ENCODE measurements at regions not wholly inside any gene's neighbourhood (a gene's known extent, or its start where the extent isn't known, plus 50 kb on each side); places are given as distances from the start of the nearest gene placed in this dataset.

DNA sequence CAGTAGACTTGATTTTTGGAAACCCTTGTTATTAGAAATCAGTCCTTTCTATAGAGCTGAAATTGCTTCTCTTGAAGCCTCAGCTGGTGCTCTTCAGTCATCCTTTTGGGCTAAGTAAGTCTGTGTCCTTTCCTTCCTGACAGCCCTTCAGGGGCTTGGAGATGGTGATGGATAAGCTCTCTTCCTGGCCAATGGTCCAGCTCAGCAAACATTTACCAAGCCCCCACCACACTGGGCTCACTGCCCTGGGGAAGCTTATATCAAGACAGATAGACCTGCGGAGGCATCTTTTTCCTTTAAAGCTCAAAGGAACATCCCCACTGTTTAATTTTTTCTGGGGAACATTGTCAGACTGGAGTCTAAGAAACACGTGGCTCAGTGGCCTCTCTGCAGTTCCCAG lies 139.6 kb downstream of the HAPSTR1 start:
- Histone ChIP-seq H3K36me3 (ENCODE audit: control insufficient read depth in 4 of 4, insufficient read depth in 3 of 4, low read depth in 1 of 4, low read length in 3 of 4) (no peaks in the 10 kb centered on the region), H3K4me1 (ENCODE audit: control insufficient read depth in 4 of 4, insufficient read depth in 4 of 4, low read length in 3 of 4) (no peaks in the 10 kb centered on the region), H3K27me3 (ENCODE audit: control insufficient read depth in 4 of 4, insufficient read depth in 4 of 4, low read length in 3 of 4) (no peaks in the 10 kb centered on the region), H3K27ac (ENCODE audit: low read depth in 1 of 2, low read length in 2 of 2) (no peak overlapping the region), H3K4me3 (ENCODE audit: low read depth in 1 of 3, low read length in 3 of 3) (no peak overlapping the region), H3K9me3 (ENCODE audit: control insufficient read depth in 4 of 4, low read length in 3 of 4) (no peaks in the 10 kb centered on the region), H3K9ac (ENCODE audit: low read depth in 1 of 2, low read length in 2 of 2) (no peak overlapping the region)
- TF ChIP-seq RXRA (IDR thresholded peaks at IDR 0.05) = no peak
- TF ChIP-seq FOXA2 (IDR thresholded peaks at IDR 0.05) = no peak
- TF ChIP-seq, protein P1, sequence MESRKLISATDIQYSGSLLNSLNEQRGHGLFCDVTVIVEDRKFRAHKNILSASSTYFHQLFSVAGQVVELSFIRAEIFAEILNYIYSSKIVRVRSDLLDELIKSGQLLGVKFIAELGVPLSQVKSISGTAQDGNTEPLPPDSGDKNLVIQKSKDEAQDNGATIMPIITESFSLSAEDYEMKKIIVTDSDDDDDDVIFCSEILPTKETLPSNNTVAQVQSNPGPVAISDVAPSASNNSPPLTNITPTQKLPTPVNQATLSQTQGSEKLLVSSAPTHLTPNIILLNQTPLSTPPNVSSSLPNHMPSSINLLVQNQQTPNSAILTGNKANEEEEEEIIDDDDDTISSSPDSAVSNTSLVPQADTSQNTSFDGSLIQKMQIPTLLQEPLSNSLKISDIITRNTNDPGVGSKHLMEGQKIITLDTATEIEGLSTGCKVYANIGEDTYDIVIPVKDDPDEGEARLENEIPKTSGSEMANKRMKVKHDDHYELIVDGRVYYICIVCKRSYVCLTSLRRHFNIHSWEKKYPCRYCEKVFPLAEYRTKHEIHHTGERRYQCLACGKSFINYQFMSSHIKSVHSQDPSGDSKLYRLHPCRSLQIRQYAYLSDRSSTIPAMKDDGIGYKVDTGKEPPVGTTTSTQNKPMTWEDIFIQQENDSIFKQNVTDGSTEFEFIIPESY (IDR thresholded peaks at IDR 0.05) = no peak
- TF ChIP-seq YY1 (IDR thresholded peaks at IDR 0.05) = no peak
- no peak for TF ChIP-seq NR2F2 (IDR thresholded peaks at IDR 0.05)
- no peak for TF ChIP-seq RAD21 (IDR thresholded peaks at IDR 0.05)
- no peak for TF ChIP-seq SP1 (IDR thresholded peaks at IDR 0.05)
- TF ChIP-seq, protein P2, sequence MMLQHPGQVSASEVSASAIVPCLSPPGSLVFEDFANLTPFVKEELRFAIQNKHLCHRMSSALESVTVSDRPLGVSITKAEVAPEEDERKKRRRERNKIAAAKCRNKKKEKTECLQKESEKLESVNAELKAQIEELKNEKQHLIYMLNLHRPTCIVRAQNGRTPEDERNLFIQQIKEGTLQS (IDR thresholded peaks at IDR 0.05) = no peak
- TF ChIP-seq, protein P3, sequence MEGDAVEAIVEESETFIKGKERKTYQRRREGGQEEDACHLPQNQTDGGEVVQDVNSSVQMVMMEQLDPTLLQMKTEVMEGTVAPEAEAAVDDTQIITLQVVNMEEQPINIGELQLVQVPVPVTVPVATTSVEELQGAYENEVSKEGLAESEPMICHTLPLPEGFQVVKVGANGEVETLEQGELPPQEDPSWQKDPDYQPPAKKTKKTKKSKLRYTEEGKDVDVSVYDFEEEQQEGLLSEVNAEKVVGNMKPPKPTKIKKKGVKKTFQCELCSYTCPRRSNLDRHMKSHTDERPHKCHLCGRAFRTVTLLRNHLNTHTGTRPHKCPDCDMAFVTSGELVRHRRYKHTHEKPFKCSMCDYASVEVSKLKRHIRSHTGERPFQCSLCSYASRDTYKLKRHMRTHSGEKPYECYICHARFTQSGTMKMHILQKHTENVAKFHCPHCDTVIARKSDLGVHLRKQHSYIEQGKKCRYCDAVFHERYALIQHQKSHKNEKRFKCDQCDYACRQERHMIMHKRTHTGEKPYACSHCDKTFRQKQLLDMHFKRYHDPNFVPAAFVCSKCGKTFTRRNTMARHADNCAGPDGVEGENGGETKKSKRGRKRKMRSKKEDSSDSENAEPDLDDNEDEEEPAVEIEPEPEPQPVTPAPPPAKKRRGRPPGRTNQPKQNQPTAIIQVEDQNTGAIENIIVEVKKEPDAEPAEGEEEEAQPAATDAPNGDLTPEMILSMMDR (IDR thresholded peaks at IDR 0.05; ENCODE audit: low read depth, low read length, missing input control) = no peak
- TF ChIP-seq HNF4A (conservative IDR thresholded peaks at IDR 0.05) = no peak
- no peak for TF ChIP-seq JUND (IDR thresholded peaks at IDR 0.05)
- TF ChIP-seq TAF1 (conservative IDR thresholded peaks at IDR 0.05) = no peak
- TF ChIP-seq, protein P4, sequence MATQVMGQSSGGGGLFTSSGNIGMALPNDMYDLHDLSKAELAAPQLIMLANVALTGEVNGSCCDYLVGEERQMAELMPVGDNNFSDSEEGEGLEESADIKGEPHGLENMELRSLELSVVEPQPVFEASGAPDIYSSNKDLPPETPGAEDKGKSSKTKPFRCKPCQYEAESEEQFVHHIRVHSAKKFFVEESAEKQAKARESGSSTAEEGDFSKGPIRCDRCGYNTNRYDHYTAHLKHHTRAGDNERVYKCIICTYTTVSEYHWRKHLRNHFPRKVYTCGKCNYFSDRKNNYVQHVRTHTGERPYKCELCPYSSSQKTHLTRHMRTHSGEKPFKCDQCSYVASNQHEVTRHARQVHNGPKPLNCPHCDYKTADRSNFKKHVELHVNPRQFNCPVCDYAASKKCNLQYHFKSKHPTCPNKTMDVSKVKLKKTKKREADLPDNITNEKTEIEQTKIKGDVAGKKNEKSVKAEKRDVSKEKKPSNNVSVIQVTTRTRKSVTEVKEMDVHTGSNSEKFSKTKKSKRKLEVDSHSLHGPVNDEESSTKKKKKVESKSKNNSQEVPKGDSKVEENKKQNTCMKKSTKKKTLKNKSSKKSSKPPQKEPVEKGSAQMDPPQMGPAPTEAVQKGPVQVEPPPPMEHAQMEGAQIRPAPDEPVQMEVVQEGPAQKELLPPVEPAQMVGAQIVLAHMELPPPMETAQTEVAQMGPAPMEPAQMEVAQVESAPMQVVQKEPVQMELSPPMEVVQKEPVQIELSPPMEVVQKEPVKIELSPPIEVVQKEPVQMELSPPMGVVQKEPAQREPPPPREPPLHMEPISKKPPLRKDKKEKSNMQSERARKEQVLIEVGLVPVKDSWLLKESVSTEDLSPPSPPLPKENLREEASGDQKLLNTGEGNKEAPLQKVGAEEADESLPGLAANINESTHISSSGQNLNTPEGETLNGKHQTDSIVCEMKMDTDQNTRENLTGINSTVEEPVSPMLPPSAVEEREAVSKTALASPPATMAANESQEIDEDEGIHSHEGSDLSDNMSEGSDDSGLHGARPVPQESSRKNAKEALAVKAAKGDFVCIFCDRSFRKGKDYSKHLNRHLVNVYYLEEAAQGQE (IDR thresholded peaks at IDR 0.05) = no peak
- no peak for TF ChIP-seq FOXA1 (IDR thresholded peaks at IDR 0.05)
- TF ChIP-seq GABPA (IDR thresholded peaks at IDR 0.05 in 1 of 2, conservative IDR thresholded peaks at IDR 0.05 in 1 of 2) = no peak
- no peak for TF ChIP-seq HNF4G (IDR thresholded peaks at IDR 0.05)
- no peak for TF ChIP-seq EGR1 (IDR thresholded peaks at IDR 0.05; ENCODE audit: low read depth in 2 of 2)
- no peak for TF ChIP-seq MAX (IDR thresholded peaks at IDR 0.05)
- WGBS = 37% methylated on average over 2 of the region's 2 CpGs
- DNase-seq (ENCODE audit: low spot score) = no peak

Measured in liver (tissue), 8 donors.